Ascending aorta (tissue), 2 donors: ENCODE measurements at regions not wholly inside any gene's neighbourhood (a gene's known extent, or its start where the extent isn't known, plus 50 kb on each side); places are given as distances from the start of the nearest gene placed in this dataset.

Source experiments
- DNase-seq, 2 donors: peaks; one replicate each; pipeline ENCODE4 v3.0.0-alpha.2; 2019; ENCODE audit warnings: low spot score in 2 of 2
- H3K27ac ChIP-seq, 2 donors: fragments of 200-600 bp; sonication (generic); one replicate each; pipeline ENCODE4 v1.5.1; 2016 to 2017; ENCODE audit warnings: mild to moderate bottlenecking in 1 of 2
- H3K27me3 ChIP-seq: fragments of 200-600 bp; sonication (generic); one replicate; pipeline ENCODE4 v1.5.1; 2017
- H3K36me3 ChIP-seq, 2 donors: fragments of 200-600 bp; sonication (generic); one replicate each; pipeline ENCODE4 v1.5.1; 2016
- H3K4me1 ChIP-seq, 2 donors: fragments of 200-600 bp; sonication (generic); one replicate each; pipeline ENCODE4 v1.5.1; 2016 to 2017; ENCODE audit warnings: mild to moderate bottlenecking in 1 of 2
- H3K4me3 ChIP-seq, 2 donors: fragments of 200-600 bp; sonication (generic); one replicate each; pipeline ENCODE4 v1.5.1; 2016 to 2017; ENCODE audit warnings: mild to moderate bottlenecking in 1 of 2
- H3K9me3 ChIP-seq, 2 donors: fragments of 200-600 bp; sonication (generic); one replicate each; pipeline ENCODE4 v1.5.1; 2016
- CTCF ChIP-seq, 3 experiments: fragments of 200-600 bp in 2 of 3; fragments of 450-650 bp in 1 of 3; sonication (generic) in 2 of 3; IDR thresholded peaks; one replicate each; pipeline ENCODE4 v1.5.1; 2016 to 2019; ENCODE audit warnings: antibody characterized with exemption in 3 of 3, mild to moderate bottlenecking in 1 of 3, moderate library complexity in 1 of 3
- intact Hi-C: fragments of 100-400 bp; cut with DNase I; formaldehyde crosslinking; loops from one replicate; pipeline ENCODE4 v1.15.1; 2023

GRCh38 chr6:85975957-85976356 lies 333.3 kb upstream of the SYNCRIP start:
- intact Hi-C loops: no loop called here
- H3K9me3 ChIP-seq: peaks cover 0 to 5% of the 10 kb centered on the region in 2 donors
- no peaks in the 10 kb centered on the region for H3K36me3 ChIP-seq
- H3K27me3 ChIP-seq: no peaks in the 10 kb centered on the region
- H3K4me1 ChIP-seq: no peaks in the 10 kb centered on the region
- H3K4me3 ChIP-seq: no peak overlapping the region
- TF ChIP-seq CTCF (IDR thresholded peaks at IDR 0.05): no peak
- no peak overlapping the region for H3K27ac ChIP-seq
- DNase-seq: no peak

- no peak overlapping the region for H3K4me3 ChIP-seq
- no peaks in the 10 kb centered on the region for H3K9me3 ChIP-seq
- DNase-seq: no peak
- no peak for TF ChIP-seq CTCF (IDR thresholded peaks at IDR 0.05)
- no peaks in the 10 kb centered on the region for H3K36me3 ChIP-seq
- no peak overlapping the region for H3K27ac ChIP-seq
- no peaks in the 10 kb centered on the region for H3K4me1 ChIP-seq
- intact Hi-C loops: no loop called here
- no peaks in the 10 kb centered on the region for H3K27me3 ChIP-seq
Observed at GRCh38 chr6:85971238-85971637, 328.6 kb upstream of the SYNCRIP start.

GRCh38 chr6:85966828-85967227 lies 324.1 kb upstream of the SYNCRIP start:
- no peak overlapping the region for H3K27ac ChIP-seq

GRCh38 chr6:85961746-85962145 lies 319.1 kb upstream of the SYNCRIP start:
- no peaks in the 10 kb centered on the region for H3K9me3 ChIP-seq
- TF ChIP-seq CTCF (IDR thresholded peaks at IDR 0.05): no peak
- no peak overlapping the region for H3K27ac ChIP-seq
- no peaks in the 10 kb centered on the region for H3K4me1 ChIP-seq
- no peaks in the 10 kb centered on the region for H3K36me3 ChIP-seq
- intact Hi-C loops: no loop called here
- DNase-seq: no peak
- H3K4me3 ChIP-seq: no peak overlapping the region
- H3K27me3 ChIP-seq: no peaks in the 10 kb centered on the region

More at GRCh38 chr6:85966828-85967227, 324.1 kb upstream of the SYNCRIP start:
- no peak for TF ChIP-seq CTCF (IDR thresholded peaks at IDR 0.05)
- H3K36me3 ChIP-seq: no peaks in the 10 kb centered on the region
- no peak overlapping the region for H3K4me3 ChIP-seq
- intact Hi-C loops: no loop called here
- no peaks in the 10 kb centered on the region for H3K4me1 ChIP-seq
- no peaks in the 10 kb centered on the region for H3K9me3 ChIP-seq
- DNase-seq: no peak
- no peaks in the 10 kb centered on the region for H3K27me3 ChIP-seq

- H3K4me1 ChIP-seq: no peaks in the 10 kb centered on the region
- H3K9me3 ChIP-seq: no peaks in the 10 kb centered on the region
- H3K27ac ChIP-seq: no peak overlapping the region
- no peaks in the 10 kb centered on the region for H3K36me3 ChIP-seq
- no peak overlapping the region for H3K4me3 ChIP-seq
- no peak for DNase-seq
- intact Hi-C loops: no loop called here
- TF ChIP-seq CTCF (IDR thresholded peaks at IDR 0.05): no peak
- H3K27me3 ChIP-seq: no peaks in the 10 kb centered on the region
Observed at GRCh38 chr6:85961125-85961524, 318.4 kb upstream of the SYNCRIP start.

- DNase-seq: no peak
- no peaks in the 10 kb centered on the region for H3K4me1 ChIP-seq
- H3K4me3 ChIP-seq: no peak overlapping the region
- H3K9me3 ChIP-seq: peaks cover 0 to 5% of the 10 kb centered on the region in 2 donors
- intact Hi-C loops: no loop called here
- no peaks in the 10 kb centered on the region for H3K36me3 ChIP-seq
- H3K27ac ChIP-seq: no peak overlapping the region
- TF ChIP-seq CTCF (IDR thresholded peaks at IDR 0.05): no peak
- H3K27me3 ChIP-seq: no peaks in the 10 kb centered on the region
Observed at GRCh38 chr6:85948481-85948880, 305.8 kb upstream of the SYNCRIP start.
